ENCODE measurements at regions not wholly inside any gene's neighbourhood (a gene's known extent, or its start where the extent isn't known, plus 50 kb on each side); places are given as distances from the start of the nearest gene placed in this dataset.

- TF ChIP-seq, protein P1, sequence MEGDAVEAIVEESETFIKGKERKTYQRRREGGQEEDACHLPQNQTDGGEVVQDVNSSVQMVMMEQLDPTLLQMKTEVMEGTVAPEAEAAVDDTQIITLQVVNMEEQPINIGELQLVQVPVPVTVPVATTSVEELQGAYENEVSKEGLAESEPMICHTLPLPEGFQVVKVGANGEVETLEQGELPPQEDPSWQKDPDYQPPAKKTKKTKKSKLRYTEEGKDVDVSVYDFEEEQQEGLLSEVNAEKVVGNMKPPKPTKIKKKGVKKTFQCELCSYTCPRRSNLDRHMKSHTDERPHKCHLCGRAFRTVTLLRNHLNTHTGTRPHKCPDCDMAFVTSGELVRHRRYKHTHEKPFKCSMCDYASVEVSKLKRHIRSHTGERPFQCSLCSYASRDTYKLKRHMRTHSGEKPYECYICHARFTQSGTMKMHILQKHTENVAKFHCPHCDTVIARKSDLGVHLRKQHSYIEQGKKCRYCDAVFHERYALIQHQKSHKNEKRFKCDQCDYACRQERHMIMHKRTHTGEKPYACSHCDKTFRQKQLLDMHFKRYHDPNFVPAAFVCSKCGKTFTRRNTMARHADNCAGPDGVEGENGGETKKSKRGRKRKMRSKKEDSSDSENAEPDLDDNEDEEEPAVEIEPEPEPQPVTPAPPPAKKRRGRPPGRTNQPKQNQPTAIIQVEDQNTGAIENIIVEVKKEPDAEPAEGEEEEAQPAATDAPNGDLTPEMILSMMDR (IDR thresholded peaks at IDR 0.05) = no peak
- no peak for TF ChIP-seq POLR2A (IDR thresholded peaks at IDR 0.05)
These were observed 326.1 kb downstream of the HNRNPD start for GRCh38 chr4:82047731-82048130.
